ENCODE measurements at regions not wholly inside any gene's neighbourhood (a gene's known extent, or its start where the extent isn't known, plus 50 kb on each side); places are given as distances from the start of the nearest gene placed in this dataset.
"Not testable (repeated sequence)": the region's sequence is repeated elsewhere in the genome, so short reads cannot be mapped to it uniquely, and the experiment has no call there.

DNA sequence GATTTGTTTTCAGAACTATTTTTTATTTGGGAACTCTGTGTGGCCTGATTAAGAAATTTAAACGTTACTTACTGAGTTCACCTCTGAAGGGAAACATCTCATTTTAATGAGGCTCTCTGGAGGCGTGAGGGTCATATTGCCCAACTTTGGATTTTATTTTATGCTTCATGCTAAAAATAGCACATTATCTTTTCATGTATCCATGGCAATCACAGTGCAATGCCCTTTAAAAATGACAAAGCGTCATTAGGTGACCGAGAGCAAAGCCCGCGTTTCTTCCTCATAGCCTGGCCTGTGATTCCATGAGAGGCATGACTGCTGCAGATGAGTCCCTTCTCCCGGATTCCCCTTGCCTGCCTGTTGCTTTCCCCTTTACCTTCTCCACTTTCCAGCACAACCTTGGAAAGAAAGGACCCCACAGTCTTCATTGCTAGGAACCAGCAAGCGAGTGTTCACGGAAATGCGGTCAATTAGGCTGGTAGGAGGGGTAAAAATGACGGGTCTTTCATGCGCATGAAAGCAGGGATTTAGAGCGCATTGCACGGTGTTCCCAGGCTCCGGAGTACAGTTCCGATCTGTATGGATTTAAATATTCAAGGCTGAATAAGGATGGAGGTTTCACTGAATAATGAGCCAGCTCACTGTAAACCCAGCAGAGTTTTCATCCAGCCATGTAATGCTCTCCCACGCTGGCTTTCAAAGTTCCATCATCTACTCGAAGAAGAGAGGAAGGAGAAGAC lies 98.2 kb upstream of the PITRM1 start:
- DNase-seq (ENCODE audit: low read depth in 2 of 2), result no peak

DNA sequence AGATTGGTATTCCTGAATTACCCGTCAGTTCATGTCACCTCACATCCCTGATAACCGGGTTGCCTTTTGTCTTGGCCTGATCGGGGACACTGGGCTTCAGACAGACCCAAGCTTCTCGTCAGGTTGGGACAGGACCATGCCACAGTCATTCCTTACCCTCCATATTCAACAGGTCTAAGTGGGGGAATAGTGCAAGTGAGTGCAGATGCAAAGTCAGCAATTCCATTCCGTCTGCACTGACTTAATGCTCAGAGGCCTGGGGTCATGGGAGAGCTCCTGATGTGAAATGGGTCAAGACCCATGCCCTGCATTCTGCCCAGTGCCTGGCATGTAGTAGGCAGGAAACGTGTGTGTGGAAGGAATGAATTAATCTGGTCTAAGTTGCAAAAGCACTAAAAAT lies 95.4 kb upstream of the PITRM1 start:
- no peak for DNase-seq (ENCODE audit: low read depth in 2 of 2)

GRCh38 chr10:3265088-3265487 lies 92.5 kb upstream of the PITRM1 start:
- no peak for DNase-seq (ENCODE audit: low read depth in 2 of 2)

DNA sequence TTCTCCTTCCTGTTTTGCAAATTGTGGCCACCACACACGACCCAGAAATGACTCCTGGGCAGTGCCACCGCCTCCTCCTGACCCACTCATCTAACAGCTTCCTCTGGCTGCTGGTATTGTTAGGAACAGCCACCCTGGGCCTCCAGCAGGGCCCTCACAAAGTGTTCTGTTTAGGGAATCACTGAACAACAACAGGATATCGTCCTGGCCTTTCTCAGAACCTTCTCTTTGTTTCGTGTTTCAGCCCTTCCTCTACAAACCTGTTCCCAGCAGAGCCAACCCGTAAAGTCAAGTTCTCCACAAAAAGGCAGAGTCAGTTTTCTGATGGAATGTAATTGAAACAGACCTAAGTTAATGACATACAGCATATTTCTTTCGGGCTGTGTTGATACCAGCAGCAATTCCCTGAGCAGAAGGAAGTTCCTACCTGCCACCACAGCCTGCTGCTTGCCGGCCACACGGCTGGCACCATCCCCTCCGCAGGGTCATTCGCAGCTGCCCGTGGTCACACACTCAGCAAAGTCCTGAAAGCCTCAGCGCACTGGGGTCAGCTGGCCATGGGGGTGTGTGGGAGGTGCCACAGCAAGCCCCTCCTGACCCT lies 91.7 kb upstream of the PITRM1 start:
- DNase-seq (ENCODE audit: low read depth in 2 of 2), result no peak

GRCh38 chr10:3263747-3264146 lies 91.2 kb upstream of the PITRM1 start:
- DNase-seq (ENCODE audit: low read depth in 2 of 2), result no peak

- DNase-seq (ENCODE audit: low read depth in 2 of 2), result no peak
These were observed 90.5 kb upstream of the PITRM1 start for GRCh38 chr10:3263082-3263481.

DNA sequence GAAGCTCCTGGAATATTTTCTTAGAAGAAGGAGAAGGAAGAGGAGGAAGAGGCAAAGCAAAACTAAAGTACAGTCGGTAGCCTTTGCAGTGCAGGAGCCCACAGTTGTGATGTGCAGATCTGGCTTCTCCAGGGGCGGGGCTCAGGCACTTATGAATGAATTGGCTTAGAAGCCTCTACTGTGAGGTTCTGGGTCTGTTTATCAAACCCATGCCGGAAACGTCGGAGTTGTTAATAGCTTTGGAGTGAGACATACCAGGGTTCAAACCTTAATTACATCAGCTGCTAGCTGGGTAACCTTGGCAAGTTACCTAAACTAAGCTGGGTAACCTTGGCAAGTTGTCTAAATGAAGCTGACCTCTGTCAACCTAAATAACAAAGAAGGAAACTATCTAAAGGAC lies 89.3 kb upstream of the PITRM1 start:
- DNase-seq (ENCODE audit: low read depth in 2 of 2), result no peak

GRCh38 chr10:3260066-3260834 lies 87.7 kb upstream of the PITRM1 start:
- no peak for DNase-seq (ENCODE audit: low read depth in 2 of 2)

GRCh38 chr10:3259499-3259898 lies 86.9 kb upstream of the PITRM1 start:
- no peak for DNase-seq (ENCODE audit: low read depth in 2 of 2)

GRCh38 chr10:3258394-3258793 lies 85.8 kb upstream of the PITRM1 start:
- no peak for DNase-seq (ENCODE audit: low read depth in 2 of 2)

DNA sequence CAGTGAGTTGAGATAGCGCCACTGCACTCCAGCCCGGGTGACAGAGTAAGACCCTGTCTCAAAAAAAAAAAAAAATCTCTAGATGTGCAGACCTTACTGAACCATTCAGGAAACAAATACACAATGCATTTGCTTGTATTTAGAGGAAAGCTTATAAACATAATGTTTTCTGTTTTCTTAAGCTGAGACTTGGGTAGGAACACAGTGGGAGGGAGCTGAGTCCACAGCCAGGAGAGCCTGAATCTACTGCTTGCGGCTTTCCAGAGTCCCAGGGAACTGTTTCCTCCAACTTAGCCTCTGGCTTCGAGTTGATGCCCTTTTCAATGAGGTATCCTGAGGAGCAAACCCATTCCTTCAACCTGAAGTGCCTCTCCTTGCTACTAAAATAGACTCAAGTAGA lies 83.0 kb upstream of the PITRM1 start:
- DNase-seq (ENCODE audit: low read depth in 2 of 2), result no peak

DNA sequence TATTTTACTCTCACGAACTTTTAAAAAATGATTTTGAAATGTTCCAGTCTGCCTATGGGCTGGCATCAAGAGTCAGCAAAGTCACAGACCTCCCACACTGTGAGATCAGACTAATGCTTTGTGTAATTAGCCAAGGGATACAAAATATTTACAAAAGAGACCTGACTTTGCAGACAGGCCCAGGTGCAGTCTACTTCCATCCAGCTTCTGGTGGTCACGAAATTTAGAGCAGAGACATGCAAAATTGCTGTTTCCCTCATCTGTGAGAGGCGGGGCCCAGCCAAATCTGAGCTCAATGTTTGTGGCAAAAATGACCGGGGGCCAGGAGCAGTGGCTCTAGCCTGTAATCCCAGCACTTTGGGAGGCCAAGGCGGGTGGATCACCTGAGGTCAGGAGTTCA lies 82.5 kb upstream of the PITRM1 start:
- no peak for DNase-seq (ENCODE audit: low read depth in 2 of 2)

DNA sequence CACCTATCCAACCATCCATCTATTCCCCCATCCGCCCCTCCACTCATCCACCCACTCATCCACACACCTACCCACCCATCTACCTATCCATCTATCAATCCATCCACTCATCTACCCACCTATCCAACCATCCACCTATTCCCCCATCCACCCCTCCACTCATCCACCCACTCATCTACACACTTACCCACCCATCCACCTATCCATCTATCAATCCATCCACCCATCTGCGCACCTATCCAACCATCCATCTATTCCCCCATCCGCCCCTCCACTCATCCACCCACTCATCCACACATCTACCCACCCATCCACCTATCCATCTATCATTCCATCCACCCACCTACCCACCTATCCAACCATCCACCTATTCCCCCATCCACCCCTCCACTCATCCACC lies 81.4 kb upstream of the PITRM1 start:
- not testable (repeated sequence) for DNase-seq (ENCODE audit: low read depth in 2 of 2)

GRCh38 chr10:3251172-3251571 lies 78.6 kb upstream of the PITRM1 start:
- no peak for DNase-seq (ENCODE audit: low read depth in 2 of 2)

DNA sequence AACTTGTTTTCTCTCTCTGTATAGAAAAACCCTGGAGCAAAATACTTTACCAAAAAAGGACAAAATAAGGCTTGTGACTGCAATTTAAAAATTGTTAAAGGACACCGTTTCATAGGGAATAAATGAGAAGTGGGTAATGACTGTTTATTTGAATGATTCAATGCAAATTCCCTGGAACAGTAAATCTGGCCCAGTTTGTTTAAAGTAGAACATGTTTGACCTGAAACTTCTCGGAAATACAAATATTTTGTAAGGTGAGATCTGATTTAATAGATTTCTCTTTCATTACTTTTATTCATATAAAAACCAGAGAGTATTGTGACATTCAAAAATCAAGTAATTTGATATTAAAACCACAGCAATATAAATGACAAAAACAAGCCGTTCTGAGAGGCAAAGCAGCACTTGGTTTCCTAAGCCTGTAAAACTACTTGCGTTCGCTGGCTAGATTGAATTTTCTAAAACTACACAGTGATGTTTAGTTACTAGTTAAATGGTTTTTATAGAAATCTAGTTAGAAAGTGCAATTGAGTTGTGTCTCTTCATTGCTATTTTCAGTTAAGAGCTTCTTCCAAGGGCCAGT lies 76.8 kb upstream of the PITRM1 start:
- no peak for DNase-seq (ENCODE audit: low read depth in 2 of 2)

DNA sequence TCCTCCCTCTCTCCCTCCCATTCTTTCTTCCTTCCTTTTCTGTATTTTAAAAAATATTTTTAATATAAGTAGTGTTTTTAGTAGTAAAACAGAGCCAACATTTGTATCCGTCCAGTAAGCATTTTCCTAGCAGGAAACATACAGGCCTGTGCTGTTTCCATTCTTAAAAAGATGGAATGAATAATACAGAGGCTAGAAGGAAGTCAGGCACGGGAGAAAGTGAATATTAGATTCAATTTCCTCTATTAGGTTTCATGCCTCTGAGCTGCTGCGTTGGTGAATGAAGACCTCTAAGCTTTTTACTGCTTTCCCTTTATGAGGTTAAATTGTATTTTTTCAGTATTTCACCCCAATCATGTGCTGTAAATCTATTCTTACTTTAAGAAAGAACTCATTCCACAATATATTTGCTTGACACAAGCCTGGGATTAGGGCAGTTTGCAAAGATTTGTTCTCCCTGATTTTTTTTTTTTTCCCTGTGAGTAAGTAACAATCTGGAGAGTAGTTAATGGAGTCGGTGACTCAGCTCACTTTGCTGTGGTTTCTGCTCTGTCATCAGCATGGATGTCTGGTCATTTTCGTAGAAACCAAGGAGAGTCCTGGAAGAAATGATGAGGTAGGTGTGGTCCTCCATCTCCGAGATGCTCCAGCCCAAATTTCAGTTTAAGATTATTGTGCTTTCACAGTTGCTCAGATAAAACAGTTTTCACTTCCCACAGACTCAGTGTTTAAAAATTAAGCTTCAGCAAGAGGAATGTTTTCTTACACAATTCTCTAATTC lies 76.1 kb upstream of the PITRM1 start:
- no peak for DNase-seq (ENCODE audit: low read depth in 2 of 2)

DNA sequence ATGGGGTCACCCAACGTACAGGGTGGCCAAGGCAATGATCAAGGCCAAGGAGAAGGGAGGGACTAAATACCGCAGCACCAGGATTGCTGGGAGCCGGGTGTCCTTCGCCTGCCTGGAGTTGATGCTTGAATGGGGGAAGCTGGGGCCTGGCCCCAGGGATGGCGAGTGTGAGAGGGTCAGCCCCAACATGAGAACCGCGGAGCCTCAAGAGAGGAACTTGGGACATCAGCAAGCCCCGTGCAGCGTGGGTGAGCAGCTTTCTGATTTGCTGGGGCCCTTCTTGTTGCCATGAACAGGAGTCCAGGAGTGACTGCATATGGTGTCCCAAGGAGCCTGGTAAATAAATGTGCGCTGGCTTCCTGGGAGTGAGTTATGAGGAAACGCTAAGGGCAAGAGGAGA lies 72.8 kb upstream of the PITRM1 start:
- no peak for DNase-seq (ENCODE audit: low read depth in 2 of 2)

GRCh38 chr10:3241967-3242650 lies 69.5 kb upstream of the PITRM1 start:
- DNase-seq (ENCODE audit: low read depth in 2 of 2), result no peak

GRCh38 chr10:3241274-3241921 lies 68.8 kb upstream of the PITRM1 start:
- no peak for DNase-seq (ENCODE audit: low read depth in 2 of 2)

Data from stimulated activated CD8-positive, alpha-beta memory T cell treated with anti-CD3 and anti-CD28 coated beads, Interleukin-7, amount 100 ng/mL, for 1 hour (primary cell).